ENCODE measurements at regions not wholly inside any gene's neighbourhood (a gene's known extent, or its start where the extent isn't known, plus 50 kb on each side); places are given as distances from the start of the nearest gene placed in this dataset.
"Not testable (repeated sequence)": the region's sequence is repeated elsewhere in the genome, so short reads cannot be mapped to it uniquely, and the experiment has no call there.

DNA sequence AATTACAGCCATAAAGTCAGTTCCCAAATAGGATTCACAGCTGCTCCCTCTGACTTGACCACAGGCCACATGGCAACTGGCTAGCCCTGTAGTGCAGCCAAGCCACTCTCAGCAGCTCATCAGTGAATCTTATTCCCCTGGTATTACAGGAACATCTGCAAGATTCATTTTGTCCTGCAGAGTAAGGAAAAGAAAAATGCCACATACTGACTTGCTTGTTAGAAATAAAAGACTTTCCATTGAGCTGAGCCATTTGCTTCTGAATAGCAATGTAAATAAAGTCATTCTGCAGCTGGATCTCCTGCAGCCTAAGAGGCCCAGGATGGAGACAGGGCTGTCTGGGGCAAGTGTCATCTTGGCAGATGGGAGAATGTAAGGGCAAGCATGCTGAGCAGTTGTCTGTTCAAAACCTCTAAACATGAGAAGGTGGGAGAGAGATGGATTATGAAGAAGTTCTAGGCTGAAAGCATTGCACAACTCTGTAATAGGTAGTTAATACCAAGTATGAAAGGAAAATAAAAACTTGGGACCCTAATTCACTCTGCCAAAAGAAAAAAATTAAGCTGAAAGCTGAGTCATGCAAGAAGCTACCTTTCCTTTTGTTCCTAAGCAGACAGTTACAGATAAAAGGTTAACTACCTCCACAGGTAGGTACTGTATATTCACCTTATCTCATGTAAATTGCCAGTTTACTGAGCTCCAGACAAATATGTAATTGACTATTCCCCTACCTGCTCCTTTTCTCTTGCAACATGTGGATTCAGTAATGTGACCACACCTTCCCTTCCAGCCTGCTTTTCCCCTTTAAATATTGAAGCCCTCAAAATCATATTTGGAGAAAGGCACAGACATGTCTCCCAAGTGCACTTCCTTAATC, 244.4 kb upstream of the RAI14 start:
- H3K4me1 ChIP-seq (ENCODE audit: control insufficient read depth in 1 of 2, insufficient read depth in 2 of 2, low read length in 2 of 2), result no peaks in the 10 kb centered on the region

GRCh38 chr5:34412736-34413135, 243.4 kb upstream of the RAI14 start:
- Histone ChIP-seq H3K4me1 (ENCODE audit: control insufficient read depth in 1 of 2, insufficient read depth in 2 of 2, low read length in 2 of 2) (no peaks in the 10 kb centered on the region), H3K9me3 (ENCODE audit: control insufficient read depth in 1 of 2, low read length in 2 of 2) (no peaks in the 10 kb centered on the region), H3K27ac (ENCODE audit: low read length) (no peak overlapping the region), H3K27me3 (ENCODE audit: low read depth, low read length) (no peaks in the 10 kb centered on the region), H3K36me3 (ENCODE audit: control insufficient read depth in 1 of 2, insufficient read depth in 2 of 2, low read length in 2 of 2) (no peaks in the 10 kb centered on the region), H3K4me3 (ENCODE audit: low read depth in 1 of 2, low read length in 2 of 2) (no peak overlapping the region)

More for the DNA sequence above, 244.4 kb upstream of the RAI14 start:
- no peaks in the 10 kb centered on the region for H3K27me3 ChIP-seq (ENCODE audit: low read depth, low read length)
- no peaks in the 10 kb centered on the region for H3K9me3 ChIP-seq (ENCODE audit: control insufficient read depth in 1 of 2, low read length in 2 of 2)
- H3K4me3 ChIP-seq (ENCODE audit: low read depth in 1 of 2, low read length in 2 of 2), result no peak overlapping the region
- no peak overlapping the region for H3K27ac ChIP-seq (ENCODE audit: low read length)
- H3K36me3 ChIP-seq (ENCODE audit: control insufficient read depth in 1 of 2, insufficient read depth in 2 of 2, low read length in 2 of 2), result no peaks in the 10 kb centered on the region

- Histone ChIP-seq H3K36me3 (ENCODE audit: control insufficient read depth in 1 of 2, insufficient read depth in 2 of 2, low read length in 2 of 2) (no peaks in the 10 kb centered on the region), H3K4me3 (ENCODE audit: low read depth in 1 of 2, low read length in 2 of 2) (no peak overlapping the region), H3K27ac (ENCODE audit: low read length) (no peak overlapping the region), H3K27me3 (ENCODE audit: low read depth, low read length) (no peaks in the 10 kb centered on the region), H3K4me1 (ENCODE audit: control insufficient read depth in 1 of 2, insufficient read depth in 2 of 2, low read length in 2 of 2) (no peaks in the 10 kb centered on the region), H3K9me3 (ENCODE audit: control insufficient read depth in 1 of 2, low read length in 2 of 2) (no peaks in the 10 kb centered on the region)
Measured at GRCh38 chr5:34415559-34416198, 240.4 kb upstream of the RAI14 start.

- Histone ChIP-seq H3K4me1 (ENCODE audit: control insufficient read depth in 1 of 2, insufficient read depth in 2 of 2, low read length in 2 of 2) (no peaks in the 10 kb centered on the region), H3K27me3 (ENCODE audit: low read depth, low read length) (no peaks in the 10 kb centered on the region), H3K27ac (ENCODE audit: low read length) (no peak overlapping the region), H3K9me3 (ENCODE audit: control insufficient read depth in 1 of 2, low read length in 2 of 2) (no peaks in the 10 kb centered on the region), H3K36me3 (ENCODE audit: control insufficient read depth in 1 of 2, insufficient read depth in 2 of 2, low read length in 2 of 2) (no peaks in the 10 kb centered on the region), H3K4me3 (ENCODE audit: low read depth in 1 of 2, low read length in 2 of 2) (no peak overlapping the region)
Measured at GRCh38 chr5:34416501-34417008, 239.6 kb upstream of the RAI14 start.

DNA sequence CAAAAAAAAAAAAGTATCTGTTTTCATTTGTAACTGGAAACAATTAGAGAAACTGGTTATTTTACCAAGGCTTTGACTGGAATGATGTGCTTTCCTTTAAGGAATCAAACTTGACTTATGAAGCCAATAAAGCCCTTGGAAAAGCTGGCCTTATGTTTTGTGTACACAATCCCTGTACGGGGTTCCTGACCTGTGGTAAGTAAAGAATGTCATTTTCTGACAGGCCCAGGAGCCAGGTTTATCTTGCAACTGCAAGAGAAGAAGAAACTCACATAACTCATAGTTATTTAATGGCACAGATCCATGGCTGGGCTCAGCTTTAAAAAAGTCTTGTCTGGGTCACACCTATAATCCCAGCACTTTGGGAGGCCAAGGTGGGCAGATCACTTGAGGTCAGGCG, 235.9 kb upstream of the RAI14 start:
- not testable (repeated sequence) for H3K27me3 ChIP-seq (ENCODE audit: low read depth, low read length); H3K27ac ChIP-seq (ENCODE audit: low read length); H3K4me3 ChIP-seq (ENCODE audit: low read depth in 1 of 2, low read length in 2 of 2); H3K36me3 ChIP-seq (ENCODE audit: control insufficient read depth in 1 of 2, insufficient read depth in 2 of 2, low read length in 2 of 2); H3K9me3 ChIP-seq (ENCODE audit: control insufficient read depth in 1 of 2, low read length in 2 of 2); H3K4me1 ChIP-seq (ENCODE audit: control insufficient read depth in 1 of 2, insufficient read depth in 2 of 2, low read length in 2 of 2)

DNA sequence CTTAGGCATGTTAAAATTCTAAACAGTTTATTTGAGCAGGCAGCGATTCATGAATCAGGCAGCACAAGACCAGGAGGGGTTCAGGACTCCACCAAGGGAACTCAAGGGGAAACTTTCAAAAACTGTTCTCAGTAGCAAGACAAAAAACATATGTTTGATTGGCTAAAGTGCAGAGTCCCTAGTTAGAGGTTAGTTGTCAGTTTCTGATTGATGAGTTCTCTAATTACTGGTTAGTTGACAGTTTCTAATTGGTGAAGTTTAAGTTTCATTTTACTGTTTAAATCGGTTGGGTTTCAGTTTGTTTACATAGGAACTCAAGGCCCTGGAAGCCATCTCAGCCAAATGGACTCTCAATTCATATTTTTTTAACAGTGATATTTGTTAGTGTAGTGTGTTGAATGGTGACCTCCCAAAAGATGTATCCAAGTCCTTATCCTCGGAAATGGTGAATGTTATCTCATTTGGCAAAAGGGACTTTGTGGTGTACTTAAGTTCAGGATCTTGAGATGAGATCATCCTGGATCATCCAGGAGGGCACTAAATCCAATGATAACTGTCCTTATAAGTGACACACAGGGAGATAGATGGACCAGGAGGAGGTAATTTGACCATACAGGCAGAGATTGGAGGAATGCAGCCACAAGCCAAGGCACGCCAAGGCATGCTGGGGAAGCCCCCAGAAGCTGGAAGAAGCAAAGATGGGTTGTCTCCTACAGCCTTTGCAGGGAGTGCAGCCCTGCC, 219.2 kb upstream of the RAI14 start:
- no peaks in the 10 kb centered on the region for H3K9me3 ChIP-seq (ENCODE audit: control insufficient read depth in 1 of 2, low read length in 2 of 2)
- no peaks in the 10 kb centered on the region for H3K4me1 ChIP-seq (ENCODE audit: control insufficient read depth in 1 of 2, insufficient read depth in 2 of 2, low read length in 2 of 2)
- no peaks in the 10 kb centered on the region for H3K36me3 ChIP-seq (ENCODE audit: control insufficient read depth in 1 of 2, insufficient read depth in 2 of 2, low read length in 2 of 2)
- no peak overlapping the region for H3K4me3 ChIP-seq (ENCODE audit: low read depth in 1 of 2, low read length in 2 of 2)
- H3K27me3 ChIP-seq (ENCODE audit: low read depth, low read length), result no peaks in the 10 kb centered on the region
- no peak overlapping the region for H3K27ac ChIP-seq (ENCODE audit: low read length)

DNA sequence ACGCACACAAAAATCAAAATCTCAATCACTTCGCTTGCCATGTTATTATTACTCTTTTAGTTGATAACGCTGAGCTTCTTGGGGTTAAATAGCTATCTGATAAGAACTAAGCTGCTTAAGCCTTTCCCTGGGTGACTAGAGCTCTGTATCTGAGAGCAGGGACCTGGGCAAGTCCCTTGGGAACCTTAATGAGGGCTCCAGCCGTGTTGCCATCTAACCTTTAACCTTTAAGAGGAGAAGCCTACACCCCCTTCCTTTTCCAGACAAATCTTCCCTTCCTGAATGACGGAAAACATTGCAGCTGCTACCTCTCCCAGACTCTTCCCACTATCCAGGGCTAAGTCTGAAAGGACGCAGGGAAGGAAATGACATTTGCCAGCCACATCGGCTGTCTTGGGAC, 216.5 kb upstream of the RAI14 start:
- Histone ChIP-seq H3K9me3 (ENCODE audit: control insufficient read depth in 1 of 2, low read length in 2 of 2) (no peaks in the 10 kb centered on the region), H3K4me3 (ENCODE audit: low read depth in 1 of 2, low read length in 2 of 2) (no peak overlapping the region), H3K27me3 (ENCODE audit: low read depth, low read length) (no peaks in the 10 kb centered on the region), H3K4me1 (ENCODE audit: control insufficient read depth in 1 of 2, insufficient read depth in 2 of 2, low read length in 2 of 2) (no peaks in the 10 kb centered on the region), H3K36me3 (ENCODE audit: control insufficient read depth in 1 of 2, insufficient read depth in 2 of 2, low read length in 2 of 2) (no peaks in the 10 kb centered on the region), H3K27ac (ENCODE audit: low read length) (no peak overlapping the region)

DNA sequence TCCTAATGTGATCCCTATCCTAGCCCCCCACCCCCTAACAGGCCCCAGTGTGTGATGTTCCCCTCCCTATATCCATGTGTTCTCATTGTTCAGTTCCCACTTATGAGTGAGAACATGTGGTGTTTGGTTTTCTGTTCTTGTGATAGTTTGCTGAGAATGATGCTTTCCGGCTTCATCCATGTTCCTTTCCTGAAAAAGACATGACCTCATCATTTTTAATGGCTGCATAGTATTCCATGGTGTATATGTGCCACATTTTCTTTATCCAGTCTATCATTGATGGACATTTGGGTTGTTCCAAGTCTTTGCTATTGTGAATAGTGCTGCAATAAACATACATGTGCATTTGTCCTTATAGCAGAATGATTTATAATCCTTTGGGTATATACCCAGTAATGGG, 214.4 kb upstream of the RAI14 start:
- not testable (repeated sequence) for H3K27ac ChIP-seq (ENCODE audit: low read length); H3K9me3 ChIP-seq (ENCODE audit: control insufficient read depth in 1 of 2, low read length in 2 of 2); H3K4me3 ChIP-seq (ENCODE audit: low read depth in 1 of 2, low read length in 2 of 2); H3K36me3 ChIP-seq (ENCODE audit: control insufficient read depth in 1 of 2, insufficient read depth in 2 of 2, low read length in 2 of 2); H3K4me1 ChIP-seq (ENCODE audit: control insufficient read depth in 1 of 2, insufficient read depth in 2 of 2, low read length in 2 of 2); H3K27me3 ChIP-seq (ENCODE audit: low read depth, low read length)

- Histone ChIP-seq H3K27me3 (ENCODE audit: low read depth, low read length) (no peaks in the 10 kb centered on the region), H3K36me3 (ENCODE audit: control insufficient read depth in 1 of 2, insufficient read depth in 2 of 2, low read length in 2 of 2) (no peaks in the 10 kb centered on the region), H3K4me1 (ENCODE audit: control insufficient read depth in 1 of 2, insufficient read depth in 2 of 2, low read length in 2 of 2) (no peaks in the 10 kb centered on the region), H3K27ac (ENCODE audit: low read length) (no peak overlapping the region), H3K9me3 (ENCODE audit: control insufficient read depth in 1 of 2, low read length in 2 of 2) (no peaks in the 10 kb centered on the region), H3K4me3 (ENCODE audit: low read depth in 1 of 2, low read length in 2 of 2) (no peak overlapping the region)
Measured at GRCh38 chr5:34447424-34447823, 208.7 kb upstream of the RAI14 start.

GRCh38 chr5:34449639-34450038, 206.5 kb upstream of the RAI14 start:
- no peaks in the 10 kb centered on the region for H3K36me3 ChIP-seq (ENCODE audit: control insufficient read depth in 1 of 2, insufficient read depth in 2 of 2, low read length in 2 of 2)
- H3K27ac ChIP-seq (ENCODE audit: low read length), result no peak overlapping the region
- H3K27me3 ChIP-seq (ENCODE audit: low read depth, low read length), result no peaks in the 10 kb centered on the region
- H3K4me3 ChIP-seq (ENCODE audit: low read depth in 1 of 2, low read length in 2 of 2), result no peak overlapping the region
- no peaks in the 10 kb centered on the region for H3K4me1 ChIP-seq (ENCODE audit: control insufficient read depth in 1 of 2, insufficient read depth in 2 of 2, low read length in 2 of 2)
- no peaks in the 10 kb centered on the region for H3K9me3 ChIP-seq (ENCODE audit: control insufficient read depth in 1 of 2, low read length in 2 of 2)

- no peak overlapping the region for H3K4me3 ChIP-seq (ENCODE audit: low read depth in 1 of 2, low read length in 2 of 2)
- H3K4me1 ChIP-seq (ENCODE audit: control insufficient read depth in 1 of 2, insufficient read depth in 2 of 2, low read length in 2 of 2), result no peaks in the 10 kb centered on the region
- H3K27me3 ChIP-seq (ENCODE audit: low read depth, low read length), result no peaks in the 10 kb centered on the region
- H3K9me3 ChIP-seq (ENCODE audit: control insufficient read depth in 1 of 2, low read length in 2 of 2), result no peaks in the 10 kb centered on the region
- H3K36me3 ChIP-seq (ENCODE audit: control insufficient read depth in 1 of 2, insufficient read depth in 2 of 2, low read length in 2 of 2), result no peaks in the 10 kb centered on the region
- no peak overlapping the region for H3K27ac ChIP-seq (ENCODE audit: low read length)
Measured at GRCh38 chr5:34450338-34450737, 205.8 kb upstream of the RAI14 start.
